GM19455 (cell line): ENCODE measurements at regions not wholly inside any gene's neighbourhood (a gene's known extent, or its start where the extent isn't known, plus 50 kb on each side); places are given as distances from the start of the nearest gene placed in this dataset.
A peak's percentile ranks its signal among the peaks of the same experiment; 100 is the strongest.
"Not testable (repeated sequence)": the region's sequence is repeated elsewhere in the genome, so short reads cannot be mapped to it uniquely, and the experiment has no call there.

ENCODE experiments used
- ATAC-seq: cut with Tn5 transposase; IDR thresholded peaks from one replicate; pipeline ENCODE4 v1.9.1; 2021; ENCODE audit not compliant: unreplicated experiment

- ATAC-seq, result no peak
Measured at GRCh38 chr5:1654786-1655495, 131.2 kb upstream of the LPCAT1 start.

GRCh38 chr5:1653698-1654651, 130.2 kb upstream of the LPCAT1 start:
- ATAC-seq, result peak; percentile 92

- ATAC-seq, result peak; percentile 28
Measured at GRCh38 chr5:1652873-1653697, 129.3 kb upstream of the LPCAT1 start.

- no peak for ATAC-seq
Measured at GRCh38 chr5:1651971-1652872, 128.5 kb upstream of the LPCAT1 start.

- ATAC-seq, result no peak
Measured at GRCh38 chr5:1651250-1651649, 127.5 kb upstream of the LPCAT1 start.

GRCh38 chr5:1649554-1649953, 125.8 kb upstream of the LPCAT1 start:
- ATAC-seq, result no peak

GRCh38 chr5:1648806-1649205, 125.0 kb upstream of the LPCAT1 start:
- ATAC-seq, result no peak

- no peak for ATAC-seq
Measured at GRCh38 chr5:1647580-1647979, 123.8 kb upstream of the LPCAT1 start.

- peak; percentile 91 for ATAC-seq
Measured at GRCh38 chr5:1644810-1645571, 121.2 kb upstream of the LPCAT1 start.

- not testable (repeated sequence) for ATAC-seq
Measured at GRCh38 chr5:1644393-1644809, 120.6 kb upstream of the LPCAT1 start.

- ATAC-seq, result no peak
Measured at GRCh38 chr5:1643651-1644392, 120.1 kb upstream of the LPCAT1 start.

- ATAC-seq, result no peak
Measured at GRCh38 chr5:1642621-1643061, 118.9 kb upstream of the LPCAT1 start.

GRCh38 chr5:1642221-1642620, 118.5 kb upstream of the LPCAT1 start:
- ATAC-seq, result no peak

- ATAC-seq, result no peak
Measured at GRCh38 chr5:1641560-1642166, 117.9 kb upstream of the LPCAT1 start.

GRCh38 chr5:1641041-1641440, 117.3 kb upstream of the LPCAT1 start:
- ATAC-seq, result no peak

- ATAC-seq, result no peak
Measured at GRCh38 chr5:1640421-1640881, 116.7 kb upstream of the LPCAT1 start.

GRCh38 chr5:1639757-1640156, 116.0 kb upstream of the LPCAT1 start:
- no peak for ATAC-seq
